M059J (cell line): ENCODE measurements at regions not wholly inside any gene's neighbourhood (a gene's known extent, or its start where the extent isn't known, plus 50 kb on each side); places are given as distances from the start of the nearest gene placed in this dataset.

ENCODE experiments used
- DNase-seq: peaks from one replicate; pipeline ENCODE4 v3.0.0-alpha.2; 2012; ENCODE audit warnings: low read depth

GRCh38 chr5:124234022-124234769 lies 512.2 kb downstream of the ZNF608 start:
- no peak for DNase-seq

DNA sequence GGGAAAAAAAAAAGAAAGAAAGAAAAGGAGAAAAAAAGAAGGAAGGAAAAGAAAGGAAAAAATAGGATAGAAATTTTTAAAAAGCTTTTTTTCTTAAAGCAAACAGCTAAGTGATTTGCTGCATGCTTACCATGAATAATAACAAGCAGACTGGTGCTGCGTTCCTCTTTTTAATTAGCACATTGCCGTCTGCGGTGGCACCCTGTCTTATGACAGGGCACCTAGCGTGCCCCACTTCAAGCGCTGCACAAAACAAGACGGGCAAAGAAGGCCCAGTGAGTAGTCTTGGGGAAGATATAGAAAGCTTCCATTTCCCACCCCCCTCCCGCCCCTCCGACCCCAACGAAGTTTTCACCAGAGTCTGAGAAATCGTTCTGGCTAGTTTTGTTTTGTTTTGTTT lies 513.9 kb downstream of the ZNF608 start:
- no peak for DNase-seq

GRCh38 chr5:124231802-124232201 lies 514.6 kb downstream of the ZNF608 start:
- DNase-seq: no peak

DNA sequence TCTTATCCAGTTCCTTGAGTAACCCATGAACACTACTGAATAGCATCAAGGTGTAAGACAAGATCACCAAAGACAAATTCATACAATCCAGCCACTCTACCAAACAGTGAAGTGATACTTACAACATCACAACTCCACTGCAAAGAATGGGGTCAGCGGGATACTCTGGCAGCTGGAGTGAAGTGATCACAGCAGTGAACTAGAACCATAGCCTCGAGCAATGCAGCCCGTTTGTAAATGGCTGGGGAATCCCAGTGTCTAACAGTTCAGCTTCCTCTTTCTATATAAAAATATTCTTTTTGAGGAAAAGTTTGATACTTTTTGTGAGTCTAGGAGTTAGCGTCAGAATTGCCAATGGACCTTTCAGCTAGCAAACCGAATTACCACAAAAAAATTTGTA lies 515.2 kb downstream of the ZNF608 start:
- DNase-seq: peak; percentile 2

DNA sequence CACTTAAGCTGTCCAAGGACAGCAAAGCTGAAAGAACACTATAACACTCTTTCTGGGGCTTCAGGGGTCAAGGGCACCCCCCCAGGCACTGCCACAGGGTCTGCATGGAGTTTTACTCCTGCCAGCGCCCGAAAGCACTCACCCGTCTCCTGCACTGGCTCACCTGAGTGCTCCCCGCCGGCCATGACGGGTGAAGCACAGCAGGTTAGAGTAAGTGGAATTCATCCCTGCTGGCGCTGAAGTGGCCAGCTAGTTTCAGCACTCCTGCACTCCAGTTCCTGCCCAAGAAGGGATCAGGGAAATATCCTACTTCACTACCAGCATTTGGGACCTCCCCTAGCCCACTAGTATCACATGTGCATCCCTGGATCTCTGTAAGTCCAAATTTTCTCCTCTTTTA lies 516.0 kb downstream of the ZNF608 start:
- no peak for DNase-seq

- DNase-seq: no peak
Observed at GRCh38 chr5:124229352-124229751, 517.1 kb downstream of the ZNF608 start.

DNA sequence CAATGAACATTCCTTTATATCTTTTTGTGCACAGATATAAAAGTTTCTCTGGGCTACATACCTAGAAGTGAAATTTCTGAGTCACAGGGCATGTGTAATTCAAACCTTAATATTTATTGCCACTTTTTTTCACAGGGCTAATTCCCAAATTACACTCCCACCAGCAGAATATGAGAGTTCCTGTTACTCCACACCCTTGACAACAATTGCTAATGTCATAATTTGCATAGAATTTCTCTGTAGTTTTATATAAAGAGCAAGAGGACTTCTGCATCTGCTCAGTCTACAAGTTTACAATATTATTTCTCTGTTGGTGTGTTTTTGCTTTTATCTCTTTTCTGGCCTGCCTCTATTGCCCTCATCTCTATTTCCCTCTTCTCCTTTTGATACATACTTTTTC lies 518.5 kb downstream of the ZNF608 start:
- DNase-seq: no peak

- DNase-seq: no peak
Observed at GRCh38 chr5:124220418-124220817, 526.0 kb downstream of the ZNF608 start.

GRCh38 chr5:124212934-124213333 lies 533.5 kb downstream of the ZNF608 start:
- DNase-seq: no peak

GRCh38 chr5:124210111-124210910 lies 536.1 kb downstream of the ZNF608 start:
- no peak for DNase-seq

DNA sequence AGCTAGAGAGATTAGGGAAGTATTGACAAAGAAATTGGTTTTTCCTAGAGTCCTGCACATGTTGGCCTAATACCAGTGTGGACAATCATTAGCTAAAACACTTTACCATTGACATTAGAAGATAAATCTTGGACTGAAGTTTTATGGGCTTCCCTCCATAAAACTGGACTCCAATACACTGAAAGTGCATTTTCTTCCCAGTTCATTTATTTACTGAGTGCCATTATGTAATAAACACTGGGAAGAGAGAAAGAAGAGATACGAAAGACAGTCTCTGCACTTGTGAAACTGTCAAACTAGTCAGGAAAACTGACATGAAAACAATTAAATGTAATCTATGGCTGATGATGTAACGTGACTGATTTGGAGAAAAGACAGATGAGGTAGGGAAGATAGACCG lies 539.3 kb downstream of the ZNF608 start:
- DNase-seq: no peak

- no peak for DNase-seq
Observed at GRCh38 chr5:124206540-124206939, 539.9 kb downstream of the ZNF608 start.

GRCh38 chr5:124203303-124203702 lies 543.1 kb downstream of the ZNF608 start:
- no peak for DNase-seq

DNA sequence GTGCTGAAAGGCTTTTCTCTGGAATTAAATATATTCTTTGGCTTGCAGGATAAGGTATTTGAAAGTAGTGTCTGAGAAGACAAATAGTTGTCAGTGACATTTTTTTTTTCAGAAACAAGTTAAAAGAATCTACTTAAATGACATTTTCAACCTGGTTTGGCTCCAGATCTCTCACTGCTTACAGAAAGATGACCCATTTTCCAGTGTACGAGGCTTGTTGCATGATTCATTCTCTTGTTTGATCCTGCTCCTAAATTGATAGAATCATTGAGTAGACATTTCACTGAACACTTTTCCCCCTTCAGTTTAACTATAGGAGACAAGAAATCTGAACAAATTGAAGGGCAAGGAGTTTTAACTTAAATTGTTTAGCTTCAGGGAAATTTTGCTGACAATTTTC lies 546.1 kb downstream of the ZNF608 start:
- no peak for DNase-seq

- peak; percentile 20 for DNase-seq
Observed at GRCh38 chr5:124199893-124200292, 546.5 kb downstream of the ZNF608 start.

GRCh38 chr5:124195411-124195810 lies 551.0 kb downstream of the ZNF608 start:
- DNase-seq: no peak

DNA sequence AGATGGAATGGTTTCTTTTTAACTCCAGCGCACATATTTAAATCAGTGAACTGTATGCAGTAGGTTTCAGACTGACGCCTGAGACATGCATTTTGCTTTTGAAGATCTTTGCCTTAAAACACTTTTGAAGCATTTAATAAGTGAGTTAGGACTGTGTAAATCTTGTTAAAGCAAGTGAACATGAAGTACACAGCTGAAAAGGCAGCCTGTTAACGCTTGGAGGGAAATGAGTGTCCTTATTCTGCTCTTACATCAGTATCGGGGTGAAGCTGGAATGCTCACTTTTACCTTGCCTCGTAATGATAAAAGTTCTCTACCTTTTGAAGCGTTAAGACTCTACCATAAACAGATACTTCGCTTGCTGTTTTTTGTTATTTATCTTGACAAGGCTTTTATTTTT lies 552.2 kb downstream of the ZNF608 start:
- DNase-seq: no peak

DNA sequence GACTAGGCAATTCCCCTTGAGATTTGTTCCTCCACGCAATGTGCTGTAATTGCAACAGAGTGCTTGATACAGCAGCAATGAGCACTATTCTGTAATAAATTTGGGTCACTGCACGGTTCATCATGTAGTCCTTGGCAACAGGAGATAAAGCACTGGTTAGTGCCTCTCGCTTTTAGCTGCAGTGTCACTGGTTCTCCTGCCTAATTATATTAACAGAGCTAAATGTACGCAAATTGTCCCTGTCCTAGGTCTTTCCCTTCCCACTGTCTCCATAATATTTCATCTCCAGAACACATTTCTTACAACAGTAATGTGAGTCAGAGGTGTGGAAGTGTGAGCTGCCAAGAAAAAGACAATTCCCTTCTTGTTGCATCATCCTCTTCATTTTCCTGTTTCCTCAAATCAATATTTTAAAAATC lies 553.1 kb downstream of the ZNF608 start:
- no peak for DNase-seq

- DNase-seq: no peak
Observed at GRCh38 chr5:124192716-124193115, 553.7 kb downstream of the ZNF608 start.

DNA sequence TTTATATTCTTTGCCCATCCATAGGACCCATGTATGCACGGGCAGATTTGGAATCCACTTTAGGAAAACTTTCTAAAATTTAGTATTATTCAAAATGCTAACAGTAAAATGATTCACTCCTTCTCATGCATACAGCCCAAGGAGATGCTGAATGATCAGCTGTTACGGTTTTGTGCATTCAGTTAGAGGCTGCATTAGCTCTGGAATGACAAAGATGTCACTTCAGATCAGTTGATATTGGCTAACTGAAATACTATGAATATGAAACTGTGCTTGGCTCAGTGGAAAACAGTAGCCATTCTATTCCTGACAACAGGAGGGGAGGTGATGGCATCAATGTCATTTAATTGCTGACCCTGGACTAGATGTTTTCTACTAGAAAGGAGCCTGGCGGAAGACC lies 560.7 kb downstream of the ZNF608 start:
- DNase-seq: no peak

DNA sequence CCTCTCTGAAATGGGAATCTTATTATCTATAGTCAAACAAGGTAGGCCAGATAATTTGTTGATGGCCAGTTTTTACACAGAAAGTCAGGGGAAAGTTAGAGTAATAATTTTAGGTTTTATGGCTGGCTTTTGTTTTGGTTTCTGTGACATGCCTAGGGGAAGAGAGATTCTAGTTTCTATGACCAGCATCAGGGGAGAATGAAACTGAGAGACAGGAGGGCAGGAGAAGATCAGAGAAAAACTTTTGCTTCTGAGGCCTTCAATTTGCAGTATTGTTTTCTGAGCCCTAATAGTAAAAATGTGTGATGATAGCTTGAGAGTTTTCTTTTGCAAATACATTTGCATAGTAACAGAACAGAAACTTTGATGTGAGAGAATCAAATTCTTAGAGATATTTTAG lies 564.3 kb downstream of the ZNF608 start:
- DNase-seq: no peak

- peak; percentile 87 for DNase-seq
Observed at GRCh38 chr5:124180875-124181461, 565.5 kb downstream of the ZNF608 start.

- DNase-seq: no peak
Observed at GRCh38 chr5:124180299-124180874, 566.1 kb downstream of the ZNF608 start.
